Testis (tissue), 2 donors: ENCODE measurements at regions not wholly inside any gene's neighbourhood (a gene's known extent, or its start where the extent isn't known, plus 50 kb on each side); places are given as distances from the start of the nearest gene placed in this dataset.

ENCODE experiments used
- DNase-seq: peaks from one replicate; pipeline ENCODE4 v3.0.0-alpha.2; 2019
- H3K27ac ChIP-seq, 2 donors: fragments of 200-600 bp; sonication (generic); one replicate each; pipeline ENCODE4 v1.5.1; 2019
- H3K27me3 ChIP-seq: fragments of 200-600 bp; sonication (generic); one replicate; pipeline ENCODE4 v1.5.1; 2019
- H3K36me3 ChIP-seq: fragments of 200-600 bp; sonication (generic); one replicate; pipeline ENCODE4 v1.5.1; 2017; ENCODE audit warnings: low read depth; ENCODE audit errors: missing control alignments
- H3K4me1 ChIP-seq: fragments of 200-600 bp; sonication (generic); one replicate; pipeline ENCODE4 v1.5.1; 2019
- H3K4me3 ChIP-seq, 2 donors: fragments of 200-600 bp; sonication (generic); one replicate each; pipeline ENCODE4 v1.5.1; 2017 to 2019
- H3K9me3 ChIP-seq: fragments of 200-600 bp; sonication (generic); one replicate; pipeline ENCODE4 v1.5.1; 2017
- POLR2A ChIP-seq: fragments of 450-650 bp; IDR thresholded peaks from one replicate; pipeline ENCODE4 v1.6.1; 2017; ENCODE audit warnings: antibody characterized with exemption, mild to moderate bottlenecking, moderate library complexity
- WGBS, 2 donors: methylation state at CpG; one replicate each; pipeline ENCODE4 v1.1.5; 2018; 5-methylcytosine and 5-hydroxymethylcytosine counted together
- intact Hi-C: fragments of 100-400 bp; cut with DNase I; formaldehyde crosslinking; loops from one replicate; pipeline ENCODE4 v1.15.1; 2023; ENCODE audit warnings: low total_unique reads
- TF ChIP-seq, protein P1 (sequence below), 3 experiments: fragments of 450-650 bp in 2 of 3; fragments of 200-600 bp in 1 of 3; sonication (generic) in 1 of 3; IDR thresholded peaks; one replicate each; pipeline ENCODE4 v1.5.1; 2016 to 2019; ENCODE audit warnings: antibody characterized with exemption in 3 of 3, mild to moderate bottlenecking in 2 of 3, moderate library complexity in 1 of 3

DNA sequence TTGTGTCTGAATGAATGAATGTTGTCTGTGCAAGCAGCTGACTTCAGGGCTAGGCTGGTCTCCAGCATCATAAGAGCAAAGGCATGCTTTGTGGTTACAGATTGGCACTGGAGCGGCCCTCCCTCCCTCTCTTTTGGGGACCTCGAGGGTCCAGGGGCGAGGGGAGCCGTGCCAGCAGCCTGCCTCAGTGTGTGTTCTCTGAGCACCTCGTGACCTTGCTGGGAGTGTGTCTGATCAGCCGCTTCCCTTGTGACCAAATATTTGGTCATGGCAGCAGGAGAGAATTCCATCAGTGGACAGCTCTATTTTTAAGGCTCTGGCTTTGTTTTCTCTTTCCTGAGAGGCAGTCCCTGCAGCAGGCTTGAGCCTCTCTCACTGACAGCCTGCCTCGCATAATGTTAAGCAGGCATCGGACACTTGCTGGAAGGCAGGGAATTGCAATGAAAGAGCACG is 329.7 kb downstream of the UQCRFS1 start:
- no peak overlapping the region for H3K4me3 ChIP-seq
- 29 to 37% methylated on average over 7 to 9 of the region's 9 CpGs for WGBS, 2 donors

DNA sequence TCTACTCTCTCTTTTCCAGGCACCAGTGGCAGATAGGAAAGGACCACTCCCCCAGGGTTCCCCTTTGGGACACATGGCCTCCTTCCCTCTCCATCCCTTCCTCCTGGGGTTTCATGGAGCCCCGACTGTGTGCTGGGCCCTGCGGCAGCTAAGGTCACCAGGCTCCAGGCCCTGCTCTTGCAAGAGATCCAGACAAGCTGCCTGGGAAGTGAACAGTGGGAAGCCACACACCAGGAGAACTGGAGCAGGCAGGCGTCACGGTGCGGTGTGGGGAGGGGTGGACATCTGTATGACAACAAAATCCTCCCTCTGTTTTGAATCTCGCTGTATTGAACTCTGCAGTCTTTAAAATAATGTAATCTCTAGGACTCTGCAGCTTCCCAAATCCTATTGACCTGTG is 330.1 kb downstream of the UQCRFS1 start:
- intact Hi-C loops: no loop called here
- Histone ChIP-seq H3K4me1 (peaks cover 3% of the 10 kb centered on the region), H3K27me3 (no peaks in the 10 kb centered on the region), H3K9me3 (no peaks in the 10 kb centered on the region), H3K4me3 (no peak overlapping the region), H3K27ac (no peak overlapping the region), H3K36me3 (no peaks in the 10 kb centered on the region)
- DNase-seq: no peak
- 60 to 63% methylated on average over 6 of the region's 6 CpGs for WGBS, 2 donors
- TF ChIP-seq, protein P1, sequence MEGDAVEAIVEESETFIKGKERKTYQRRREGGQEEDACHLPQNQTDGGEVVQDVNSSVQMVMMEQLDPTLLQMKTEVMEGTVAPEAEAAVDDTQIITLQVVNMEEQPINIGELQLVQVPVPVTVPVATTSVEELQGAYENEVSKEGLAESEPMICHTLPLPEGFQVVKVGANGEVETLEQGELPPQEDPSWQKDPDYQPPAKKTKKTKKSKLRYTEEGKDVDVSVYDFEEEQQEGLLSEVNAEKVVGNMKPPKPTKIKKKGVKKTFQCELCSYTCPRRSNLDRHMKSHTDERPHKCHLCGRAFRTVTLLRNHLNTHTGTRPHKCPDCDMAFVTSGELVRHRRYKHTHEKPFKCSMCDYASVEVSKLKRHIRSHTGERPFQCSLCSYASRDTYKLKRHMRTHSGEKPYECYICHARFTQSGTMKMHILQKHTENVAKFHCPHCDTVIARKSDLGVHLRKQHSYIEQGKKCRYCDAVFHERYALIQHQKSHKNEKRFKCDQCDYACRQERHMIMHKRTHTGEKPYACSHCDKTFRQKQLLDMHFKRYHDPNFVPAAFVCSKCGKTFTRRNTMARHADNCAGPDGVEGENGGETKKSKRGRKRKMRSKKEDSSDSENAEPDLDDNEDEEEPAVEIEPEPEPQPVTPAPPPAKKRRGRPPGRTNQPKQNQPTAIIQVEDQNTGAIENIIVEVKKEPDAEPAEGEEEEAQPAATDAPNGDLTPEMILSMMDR (IDR thresholded peaks at IDR 0.05): no peak

More for the DNA sequence above, 329.7 kb downstream of the UQCRFS1 start:
- Histone ChIP-seq H3K27ac (no peak overlapping the region), H3K36me3 (no peaks in the 10 kb centered on the region), H3K4me1 (peaks cover 3% of the 10 kb centered on the region), H3K9me3 (no peaks in the 10 kb centered on the region), H3K27me3 (no peaks in the 10 kb centered on the region)
- no peak for TF ChIP-seq POLR2A
- TF ChIP-seq, protein P1 (IDR thresholded peaks at IDR 0.05): no peak
- intact Hi-C loops: no loop called here
- peak; percentile 33 for DNase-seq

DNA sequence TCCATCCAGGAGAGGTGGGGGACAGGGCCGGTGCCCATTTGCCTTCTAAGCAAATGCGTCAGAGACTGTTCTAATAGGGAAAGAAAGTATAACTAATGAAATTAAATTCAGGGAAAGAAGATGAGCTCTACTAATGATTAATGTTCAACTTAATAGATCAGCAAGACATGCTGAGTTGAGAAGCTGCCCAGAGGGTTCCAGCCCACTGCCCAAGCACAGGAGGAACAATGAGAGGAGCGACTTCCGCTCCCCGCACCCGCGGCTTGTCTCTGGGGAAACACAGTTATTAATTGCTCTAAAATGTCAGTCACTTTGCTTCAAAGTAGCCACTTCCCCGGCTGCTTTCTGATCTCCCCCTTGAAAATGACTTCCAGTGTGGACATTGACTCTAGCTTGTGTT is 331.3 kb downstream of the UQCRFS1 start:
- Histone ChIP-seq H3K9me3 (no peaks in the 10 kb centered on the region), H3K4me3 (no peak overlapping the region), H3K4me1 (peaks cover 3% of the 10 kb centered on the region), H3K27ac (no peak overlapping the region), H3K36me3 (no peaks in the 10 kb centered on the region), H3K27me3 (no peaks in the 10 kb centered on the region)
- peak; percentile 21 for DNase-seq
- intact Hi-C loops: no loop called here
- TF ChIP-seq POLR2A: no peak
- TF ChIP-seq, protein P1 (IDR thresholded peaks at IDR 0.05): no peak
- 53 to 60% methylated on average over 8 of the region's 8 CpGs for WGBS, 2 donors

DNA sequence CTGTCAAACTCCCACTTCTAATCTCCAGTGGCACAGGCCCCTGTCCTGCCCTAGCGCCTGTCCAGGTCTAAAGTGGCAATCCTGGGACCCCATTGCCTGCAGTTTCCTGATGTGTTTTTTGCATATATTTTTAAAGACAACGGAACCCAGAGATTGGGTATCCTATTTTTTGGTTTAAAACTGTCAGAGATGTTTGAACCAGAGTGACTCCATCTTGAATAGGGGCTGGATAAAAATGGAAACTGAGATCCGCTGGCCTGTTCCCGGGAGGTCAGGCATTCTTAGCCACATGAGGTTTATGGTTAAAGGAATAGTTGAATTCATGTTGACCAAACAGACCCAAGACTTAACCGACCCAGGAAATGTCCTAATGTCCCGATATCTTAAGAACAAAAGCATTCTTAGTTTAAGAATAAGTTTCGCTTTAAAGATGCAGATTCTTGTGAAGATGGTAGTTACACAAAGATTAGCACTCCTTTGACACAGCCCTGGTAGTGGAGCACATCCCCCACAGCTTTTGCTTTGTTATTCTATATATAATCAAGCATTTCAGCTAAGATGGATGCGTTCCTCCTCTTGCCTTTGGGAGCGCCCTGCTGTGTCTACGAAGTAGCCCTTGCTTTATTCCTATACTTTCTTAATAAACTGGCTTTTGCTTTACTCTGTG is 332.1 kb downstream of the UQCRFS1 start:
- H3K4me3 ChIP-seq: no peak overlapping the region
- H3K4me1 ChIP-seq: peaks cover 3% of the 10 kb centered on the region
- H3K9me3 ChIP-seq: no peaks in the 10 kb centered on the region
- H3K27me3 ChIP-seq: no peaks in the 10 kb centered on the region
- intact Hi-C loops: no loop called here
- H3K27ac ChIP-seq: no peak overlapping the region
- DNase-seq: no peak
- TF ChIP-seq, protein P1 (IDR thresholded peaks at IDR 0.05): no peak
- no peak for TF ChIP-seq POLR2A
- 59 to 70% methylated on average over 9 to 10 of the region's 10 CpGs for WGBS, 2 donors
- H3K36me3 ChIP-seq: no peaks in the 10 kb centered on the region
